ENCODE measurements at regions not wholly inside any gene's neighbourhood (a gene's known extent, or its start where the extent isn't known, plus 50 kb on each side); places are given as distances from the start of the nearest gene placed in this dataset.

GRCh38 chr12:24066097-24066496 is 116.6 kb upstream of the SOX5 start:
- TF ChIP-seq FOXM1 (IDR thresholded peaks at IDR 0.05; ENCODE audit: borderline replicate concordance), result no peak
- no peak for TF ChIP-seq ZNF384 (IDR thresholded peaks at IDR 0.05)
- TF ChIP-seq ELF4 (IDR thresholded peaks at IDR 0.05), result no peak
- TF ChIP-seq HDGF (IDR thresholded peaks at IDR 0.05; ENCODE audit: borderline replicate concordance), result no peak
- no peak for TF ChIP-seq ARNT (IDR thresholded peaks at IDR 0.05)
- no peak for TF ChIP-seq SP1 (IDR thresholded peaks at IDR 0.05)
- TF ChIP-seq BHLHE40 (IDR thresholded peaks at IDR 0.05; ENCODE audit: borderline replicate concordance), result no peak
- TF ChIP-seq CTBP1 (IDR thresholded peaks at IDR 0.05; ENCODE audit: borderline replicate concordance), result no peak
- no peak for TF ChIP-seq LEF1 (IDR thresholded peaks at IDR 0.05; ENCODE audit: borderline replicate concordance)
- no peak for TF ChIP-seq L3MBTL2 (conservative IDR thresholded peaks at IDR 0.05)
- TF ChIP-seq NFRKB (IDR thresholded peaks at IDR 0.05), result no peak
- TF ChIP-seq PKNOX1 (IDR thresholded peaks at IDR 0.05), result no peak
- TF ChIP-seq TARDBP (IDR thresholded peaks at IDR 0.05), result no peak
